HepG2 (cell line): ENCODE measurements at regions not wholly inside any gene's neighbourhood (a gene's known extent, or its start where the extent isn't known, plus 50 kb on each side); places are given as distances from the start of the nearest gene placed in this dataset.

Source experiments
- CEBPB ChIP-seq: IDR thresholded peaks from 2 replicates; pipeline ENCODE4 v1.6.1; 2011; ENCODE audit warnings: low read depth, low read length, improper control_type of control experiment, borderline replicate concordance
- ZBTB8A ChIP-seq: sonication (generic); formaldehyde crosslinking; IDR thresholded peaks from 2 replicates; pipeline ENCODE4 v1.4.0; 2020; ENCODE audit warnings: mild to moderate bottlenecking, low read depth, missing genetic modification reagents, borderline replicate concordance
- TF ChIP-seq, protein P1 (sequence below): sonication (generic); formaldehyde crosslinking; IDR thresholded peaks from 2 replicates; pipeline ENCODE4 v1.5.0; 2020; ENCODE audit warnings: mild to moderate bottlenecking, missing genetic modification reagents, moderate library complexity
- TF ChIP-seq, protein P2 (sequence below): IDR thresholded peaks from 2 replicates; pipeline ENCODE4 v1.6.1; 2016; ENCODE audit warnings: missing genetic modification reagents, missing compliant biosample characterization

DNA sequence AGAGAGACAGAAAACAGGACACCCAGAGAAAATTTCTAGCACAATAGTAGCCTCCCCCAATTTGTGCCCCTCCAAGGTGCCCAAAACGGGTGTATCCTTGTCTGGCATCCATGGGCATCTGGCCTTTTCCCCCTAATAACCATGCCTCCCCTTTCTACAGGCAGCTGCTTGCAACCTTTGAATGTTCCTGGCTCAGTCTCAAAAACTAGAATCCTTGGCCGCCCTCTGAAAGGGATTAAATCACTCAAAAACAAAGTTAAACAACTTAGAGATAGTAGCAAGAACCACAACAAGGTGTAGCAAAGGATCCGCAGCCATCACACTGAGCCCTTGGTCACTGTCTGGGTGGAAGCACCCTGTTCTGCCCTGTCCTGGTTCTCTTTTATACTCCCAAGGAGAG, 105.6 kb downstream of the MN1 start:
- TF ChIP-seq, protein P1, sequence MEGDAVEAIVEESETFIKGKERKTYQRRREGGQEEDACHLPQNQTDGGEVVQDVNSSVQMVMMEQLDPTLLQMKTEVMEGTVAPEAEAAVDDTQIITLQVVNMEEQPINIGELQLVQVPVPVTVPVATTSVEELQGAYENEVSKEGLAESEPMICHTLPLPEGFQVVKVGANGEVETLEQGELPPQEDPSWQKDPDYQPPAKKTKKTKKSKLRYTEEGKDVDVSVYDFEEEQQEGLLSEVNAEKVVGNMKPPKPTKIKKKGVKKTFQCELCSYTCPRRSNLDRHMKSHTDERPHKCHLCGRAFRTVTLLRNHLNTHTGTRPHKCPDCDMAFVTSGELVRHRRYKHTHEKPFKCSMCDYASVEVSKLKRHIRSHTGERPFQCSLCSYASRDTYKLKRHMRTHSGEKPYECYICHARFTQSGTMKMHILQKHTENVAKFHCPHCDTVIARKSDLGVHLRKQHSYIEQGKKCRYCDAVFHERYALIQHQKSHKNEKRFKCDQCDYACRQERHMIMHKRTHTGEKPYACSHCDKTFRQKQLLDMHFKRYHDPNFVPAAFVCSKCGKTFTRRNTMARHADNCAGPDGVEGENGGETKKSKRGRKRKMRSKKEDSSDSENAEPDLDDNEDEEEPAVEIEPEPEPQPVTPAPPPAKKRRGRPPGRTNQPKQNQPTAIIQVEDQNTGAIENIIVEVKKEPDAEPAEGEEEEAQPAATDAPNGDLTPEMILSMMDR (CRISPR knock-in tag) = no peak
- TF ChIP-seq ZBTB8A (CRISPR knock-in tag) = no peak
- TF ChIP-seq, protein P2, sequence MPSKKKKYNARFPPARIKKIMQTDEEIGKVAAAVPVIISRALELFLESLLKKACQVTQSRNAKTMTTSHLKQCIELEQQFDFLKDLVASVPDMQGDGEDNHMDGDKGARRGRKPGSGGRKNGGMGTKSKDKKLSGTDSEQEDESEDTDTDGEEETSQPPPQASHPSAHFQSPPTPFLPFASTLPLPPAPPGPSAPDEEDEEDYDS = no peak
- no peak for TF ChIP-seq CEBPB
